ENCODE measurements at regions not wholly inside any gene's neighbourhood (a gene's known extent, or its start where the extent isn't known, plus 50 kb on each side); places are given as distances from the start of the nearest gene placed in this dataset.

- TF ChIP-seq EZH2phosphoT487 (IDR thresholded peaks at IDR 0.05; ENCODE audit: borderline replicate concordance, low read length) (no peak), CTCF (IDR thresholded peaks at IDR 0.05; ENCODE audit: low read depth, low read length, poor library complexity, severe bottlenecking) (peak; percentile 83)
Observed at GRCh38 chr18:62637807-62638687, 77.3 kb upstream of the PHLPP1 start.

GRCh38 chr18:62643181-62643580 is 72.2 kb upstream of the PHLPP1 start:
- no peaks in the 10 kb centered on the region for H4K20me1 ChIP-seq (ENCODE audit: control insufficient read depth, insufficient read depth, low read depth, low read length)
- H3K9me3 ChIP-seq (ENCODE audit: control insufficient read depth, insufficient read depth, low read length): no peaks in the 10 kb centered on the region
- H3K4me2 ChIP-seq (ENCODE audit: low read length): no peak overlapping the region
- no peaks in the 10 kb centered on the region for H3F3A ChIP-seq (ENCODE audit: control insufficient read depth, insufficient read depth)
- TF ChIP-seq EZH2phosphoT487 (IDR thresholded peaks at IDR 0.05; ENCODE audit: borderline replicate concordance, low read length) (no peak), CTCF (IDR thresholded peaks at IDR 0.05; ENCODE audit: low read depth, low read length, poor library complexity, severe bottlenecking) (no peak)
- H3K27ac ChIP-seq (ENCODE audit: low read depth, low read length): no peak overlapping the region
- H3K36me3 ChIP-seq (ENCODE audit: control insufficient read depth, low read length): no peaks in the 10 kb centered on the region
- no peaks in the 10 kb centered on the region for H3K79me2 ChIP-seq (ENCODE audit: control insufficient read depth, low read length)
- no peaks in the 10 kb centered on the region for H3K27me3 ChIP-seq (ENCODE audit: control insufficient read depth, low read length)
- no peak overlapping the region for H3K4me3 ChIP-seq (ENCODE audit: low read length)
- H3K9me2 ChIP-seq (replicated peaks; ENCODE audit: control insufficient read depth, low read length): no peaks in the 10 kb centered on the region
- H3K4me1 ChIP-seq (ENCODE audit: control insufficient read depth, low read length): peaks cover 6% of the 10 kb centered on the region

More at GRCh38 chr18:62637807-62638687, 77.3 kb upstream of the PHLPP1 start:
- Histone ChIP-seq H3K4me3 (ENCODE audit: low read length) (no peak overlapping the region), H3F3A (ENCODE audit: control insufficient read depth, insufficient read depth) (no peaks in the 10 kb centered on the region), H3K9me2 (replicated peaks; ENCODE audit: control insufficient read depth, low read length) (no peaks in the 10 kb centered on the region), H3K4me2 (ENCODE audit: low read length) (no peak overlapping the region), H3K79me2 (ENCODE audit: control insufficient read depth, low read length) (no peaks in the 10 kb centered on the region), H3K4me1 (ENCODE audit: control insufficient read depth, low read length) (peaks cover 8% of the 10 kb centered on the region), H3K27me3 (ENCODE audit: control insufficient read depth, low read length) (no peaks in the 10 kb centered on the region), H3K9me3 (ENCODE audit: control insufficient read depth, insufficient read depth, low read length) (no peaks in the 10 kb centered on the region), H4K20me1 (ENCODE audit: control insufficient read depth, insufficient read depth, low read depth, low read length) (no peaks in the 10 kb centered on the region), H3K36me3 (ENCODE audit: control insufficient read depth, low read length) (no peaks in the 10 kb centered on the region), H3K27ac (ENCODE audit: low read depth, low read length) (no peak overlapping the region)

GRCh38 chr18:62644773-62645172 is 70.6 kb upstream of the PHLPP1 start:
- no peaks in the 10 kb centered on the region for H3F3A ChIP-seq (ENCODE audit: control insufficient read depth, insufficient read depth)
- no peak for TF ChIP-seq EZH2phosphoT487 (IDR thresholded peaks at IDR 0.05; ENCODE audit: borderline replicate concordance, low read length)
- no peak for TF ChIP-seq CTCF (IDR thresholded peaks at IDR 0.05; ENCODE audit: low read depth, low read length, poor library complexity, severe bottlenecking)

More at GRCh38 chr18:62644773-62645172, 70.6 kb upstream of the PHLPP1 start:
- Histone ChIP-seq H4K20me1 (ENCODE audit: control insufficient read depth, insufficient read depth, low read depth, low read length) (no peaks in the 10 kb centered on the region), H3K9me2 (replicated peaks; ENCODE audit: control insufficient read depth, low read length) (no peaks in the 10 kb centered on the region), H3K4me1 (ENCODE audit: control insufficient read depth, low read length) (no peaks in the 10 kb centered on the region; the same call in 1 of the 2 replicates), H3K36me3 (ENCODE audit: control insufficient read depth, low read length) (no peaks in the 10 kb centered on the region), H3K4me2 (ENCODE audit: low read length) (no peak overlapping the region), H3K79me2 (ENCODE audit: control insufficient read depth, low read length) (no peaks in the 10 kb centered on the region), H3K4me3 (ENCODE audit: low read length) (no peak overlapping the region), H3K9me3 (ENCODE audit: control insufficient read depth, insufficient read depth, low read length) (no peaks in the 10 kb centered on the region), H3K27ac (ENCODE audit: low read depth, low read length) (no peak overlapping the region), H3K27me3 (ENCODE audit: control insufficient read depth, low read length) (no peaks in the 10 kb centered on the region)

Data from DOHH2 (cell line).